NCI-H748 treated with DMSO at 0.1 percent for 48 hours (cell line): ENCODE measurements at regions not wholly inside any gene's neighbourhood (a gene's known extent, or its start where the extent isn't known, plus 50 kb on each side); places are given as distances from the start of the nearest gene placed in this dataset.

Experiments
- DNase-seq: peaks from one replicate; lab custom pipeline; 2025; lab: John Stamatoyannopoulos, UW

DNA sequence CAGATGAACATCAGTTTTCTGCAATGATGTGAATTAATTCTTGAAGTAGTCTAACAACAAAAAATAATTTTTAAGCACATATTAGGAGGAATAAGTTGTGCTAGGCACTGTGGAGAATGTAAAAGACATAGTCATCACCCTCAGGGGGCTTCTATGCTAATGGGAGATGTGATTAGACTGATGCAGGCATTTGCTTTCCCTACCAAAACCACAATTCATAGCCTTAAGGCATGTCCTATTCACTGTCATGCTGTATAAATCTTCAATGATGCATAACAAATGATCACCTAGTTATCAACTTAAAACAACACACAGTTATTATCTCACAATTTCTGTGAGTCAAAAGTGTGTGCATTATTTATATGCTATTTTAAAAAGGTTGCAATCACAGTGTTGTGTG, 422.6 kb downstream of the MAN2A1 start:
- DNase-seq = no peak

DNA sequence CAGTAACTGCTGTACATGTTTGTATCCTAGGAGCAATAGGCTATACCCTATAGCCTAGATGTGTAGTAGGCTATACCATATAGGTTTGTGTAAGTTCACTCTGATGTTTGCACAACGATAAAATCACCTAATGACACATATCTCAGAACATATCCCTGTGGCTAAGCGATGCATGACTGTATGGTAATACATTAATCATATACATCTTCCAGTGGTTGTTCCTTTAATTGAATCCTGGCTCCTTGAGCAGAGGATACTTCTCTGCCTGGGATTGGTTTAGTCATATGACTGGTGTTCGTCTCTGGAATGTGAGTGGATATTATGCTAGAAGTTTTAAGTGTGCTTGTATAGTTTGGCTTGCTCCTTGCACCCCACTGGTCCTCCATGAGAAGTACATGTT, 425.8 kb downstream of the MAN2A1 start:
- DNase-seq = no peak

DNA sequence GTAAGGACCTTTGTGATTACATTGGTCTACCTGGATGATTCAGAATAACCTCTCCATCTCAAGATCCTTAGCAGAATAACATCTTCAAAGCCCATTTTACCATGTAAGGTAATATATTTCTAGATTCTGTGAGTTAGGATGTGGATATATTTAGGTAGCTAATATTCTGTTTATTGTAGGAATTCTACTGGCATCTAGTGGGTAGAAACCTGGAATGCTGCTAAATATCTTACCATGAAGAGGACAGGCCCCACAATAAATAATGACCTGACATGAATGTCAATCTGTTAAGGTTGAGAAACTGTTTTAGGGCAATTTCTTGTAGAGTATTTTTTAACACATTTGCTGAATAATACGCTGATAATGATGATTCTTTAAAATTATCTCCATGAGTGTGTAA, 426.8 kb downstream of the MAN2A1 start:
- DNase-seq = no peak

DNA sequence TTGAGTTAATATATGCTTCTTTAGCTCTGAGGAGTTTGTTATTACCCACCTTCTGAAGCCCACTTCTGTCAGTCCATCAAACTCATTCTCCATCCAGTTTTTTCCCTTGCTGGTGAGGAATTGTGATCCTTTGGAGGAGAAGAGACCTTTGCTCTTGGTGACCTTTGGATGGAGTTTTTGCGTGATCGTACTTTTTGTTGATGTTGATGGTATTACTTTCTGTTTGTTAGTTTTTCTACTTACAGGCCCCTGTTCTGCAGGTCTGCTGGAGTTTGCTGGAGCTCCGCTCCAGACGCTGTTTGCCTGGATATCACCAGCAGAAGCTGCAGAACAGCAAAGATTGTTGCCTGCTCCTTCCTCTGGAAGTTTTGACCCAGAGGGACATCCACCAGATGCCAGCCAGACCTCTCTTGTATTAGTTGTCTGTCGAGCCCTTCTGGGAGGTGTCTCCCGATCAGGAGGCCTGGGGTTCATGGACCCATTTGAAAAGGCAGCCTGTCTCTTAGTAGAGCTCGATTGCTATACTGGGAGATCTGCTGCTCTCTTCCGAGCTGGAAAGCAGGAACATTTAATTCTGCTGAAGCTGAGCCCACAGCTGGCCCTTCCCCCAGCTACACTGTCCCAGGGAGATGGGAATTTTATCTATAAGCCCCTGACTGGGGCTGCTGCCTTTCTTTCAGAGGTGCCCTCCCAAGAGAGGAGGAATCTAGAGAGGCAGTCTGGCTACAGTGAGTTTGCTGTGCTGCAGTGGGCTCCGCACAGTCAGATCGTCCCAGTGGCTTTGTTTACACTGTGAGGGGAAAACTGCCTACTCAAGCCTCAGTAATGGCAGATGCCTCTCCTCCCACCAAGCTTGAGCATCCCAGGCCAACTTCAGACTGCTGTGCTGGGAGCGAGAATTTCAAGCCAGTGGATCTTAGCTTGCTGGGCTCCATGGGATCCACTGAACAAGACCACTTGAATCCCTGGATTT, 445.5 kb downstream of the MAN2A1 start:
- DNase-seq = no peak

DNA sequence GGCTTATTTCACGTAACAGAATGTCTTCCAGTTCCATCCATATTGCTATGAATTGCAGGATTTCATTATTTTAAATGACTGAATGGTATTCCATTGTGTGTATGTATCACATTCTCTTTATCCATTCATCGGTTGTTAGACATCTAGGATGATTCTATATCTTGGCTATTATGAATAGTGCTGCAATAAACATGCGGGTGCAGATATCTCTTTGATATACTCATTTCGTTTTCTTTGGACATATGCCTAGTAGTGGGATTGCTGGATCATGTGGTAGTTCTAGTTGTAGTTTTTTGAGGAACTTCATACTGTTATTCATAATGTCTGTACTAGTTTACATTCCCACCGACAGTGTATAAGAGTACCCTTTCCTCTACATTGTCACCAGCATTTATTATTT, 460.5 kb downstream of the MAN2A1 start:
- no peak for DNase-seq

DNA sequence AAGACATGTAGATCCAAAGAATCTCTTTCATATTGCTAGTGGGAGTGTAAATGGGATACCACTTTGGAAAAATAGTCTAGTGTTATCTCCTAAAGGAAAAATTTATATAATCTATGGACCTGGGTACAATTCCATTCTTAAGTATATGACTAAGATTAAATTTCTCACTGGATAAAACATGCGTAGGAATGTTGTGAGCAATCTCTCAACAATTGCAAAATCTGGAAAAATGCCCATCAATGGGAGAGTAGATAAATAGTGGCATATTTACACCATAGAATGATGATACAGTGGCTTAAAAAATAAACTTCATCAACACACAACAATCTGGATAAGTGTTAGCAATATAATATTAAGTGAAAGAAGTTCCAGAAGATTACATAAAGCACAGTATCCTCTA, 469.5 kb downstream of the MAN2A1 start:
- no peak for DNase-seq

DNA sequence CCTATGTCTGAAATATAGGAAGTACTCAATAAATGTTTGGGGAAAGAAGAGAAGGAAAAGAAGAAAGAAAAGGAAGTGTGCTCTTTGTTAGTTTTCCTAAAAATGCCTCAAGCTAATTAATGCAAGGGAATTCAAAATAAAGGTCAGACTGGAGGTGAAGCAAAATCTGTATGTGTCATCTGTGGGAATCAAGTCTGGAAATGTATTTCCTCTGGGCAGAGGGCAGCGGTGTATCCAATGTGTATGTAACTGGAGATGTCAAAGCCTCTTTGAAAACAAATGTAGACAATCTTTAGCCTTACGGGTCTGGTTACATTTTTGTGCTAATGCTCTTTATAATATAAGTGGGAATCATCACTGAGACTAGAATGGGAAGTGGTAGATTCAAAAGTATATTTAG, 471.4 kb downstream of the MAN2A1 start:
- DNase-seq = no peak

DNA sequence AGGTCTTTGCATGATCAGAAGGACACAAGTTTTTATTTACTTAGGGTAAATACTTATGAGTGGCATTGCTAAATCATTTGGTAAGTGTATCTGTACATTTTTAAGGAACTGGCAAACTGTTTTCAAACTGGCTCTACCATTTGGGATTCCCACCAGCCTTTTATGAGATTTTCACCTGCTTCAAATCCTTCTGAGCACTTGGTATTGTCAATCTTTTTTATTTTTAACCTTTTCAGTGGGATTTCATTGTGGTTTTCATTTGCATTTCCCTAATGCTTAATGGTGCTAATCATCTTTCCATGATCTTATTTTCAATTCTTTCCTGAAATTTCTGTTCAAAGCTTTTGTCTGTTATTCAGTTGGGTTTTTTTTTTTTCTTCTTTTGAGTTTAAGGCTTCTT, 475.6 kb downstream of the MAN2A1 start:
- no peak for DNase-seq

DNA sequence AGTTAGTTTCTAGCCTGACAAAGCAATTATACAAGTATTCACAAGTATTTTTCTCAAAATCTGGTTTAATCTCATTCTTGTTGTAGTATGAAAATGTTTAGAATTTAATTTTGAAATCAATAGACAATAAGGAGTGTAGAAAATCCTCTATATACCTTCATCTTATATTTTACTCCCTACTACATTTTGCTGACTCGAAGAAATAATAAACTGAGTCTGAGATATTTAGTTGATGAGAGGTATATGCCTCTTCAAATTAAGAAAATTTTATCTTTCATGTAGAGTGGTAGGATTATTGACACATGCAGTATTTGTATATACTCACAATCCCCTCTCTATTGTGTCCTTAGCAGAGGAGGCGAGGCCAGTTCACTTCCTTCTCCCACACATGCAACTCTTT, 477.7 kb downstream of the MAN2A1 start:
- DNase-seq = no peak

DNA sequence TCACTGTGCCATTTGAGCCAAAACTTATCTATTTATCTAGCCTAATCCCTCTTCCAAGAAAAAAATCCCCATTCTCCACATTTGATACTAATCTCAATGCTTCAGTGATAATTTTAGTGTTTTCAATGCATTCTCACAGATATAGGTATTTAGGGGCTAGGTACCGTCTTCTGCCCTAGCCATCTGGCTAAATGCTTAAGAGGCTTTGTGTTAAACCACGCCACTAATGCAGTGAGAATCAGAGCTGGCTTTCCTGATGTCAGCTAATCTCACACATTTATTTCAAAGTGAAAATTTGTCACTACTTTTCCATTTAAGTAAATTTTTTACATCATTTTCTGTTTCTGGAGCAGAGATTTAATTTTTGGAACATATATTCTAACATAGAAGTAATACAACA, 479.7 kb downstream of the MAN2A1 start:
- no peak for DNase-seq

DNA sequence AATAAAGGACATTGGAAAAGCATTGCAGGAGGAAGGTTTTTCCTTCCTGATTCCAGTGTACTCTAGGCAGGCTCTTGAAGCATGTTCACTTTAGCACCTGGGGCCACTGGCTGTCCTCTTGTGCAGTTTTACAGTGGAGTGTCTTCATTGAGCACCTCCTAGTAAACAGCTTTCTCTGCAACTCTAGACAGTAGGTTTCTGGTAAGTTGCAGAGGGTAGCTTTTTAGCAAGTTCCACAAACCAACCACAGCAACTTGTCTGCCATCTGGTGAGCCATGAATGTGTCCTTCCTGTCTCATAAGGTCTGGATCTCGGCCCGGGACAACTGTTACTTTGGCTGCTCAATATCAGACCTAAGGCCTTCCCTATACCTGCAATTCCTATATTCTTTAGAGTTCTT, 488.0 kb downstream of the MAN2A1 start:
- DNase-seq = no peak

DNA sequence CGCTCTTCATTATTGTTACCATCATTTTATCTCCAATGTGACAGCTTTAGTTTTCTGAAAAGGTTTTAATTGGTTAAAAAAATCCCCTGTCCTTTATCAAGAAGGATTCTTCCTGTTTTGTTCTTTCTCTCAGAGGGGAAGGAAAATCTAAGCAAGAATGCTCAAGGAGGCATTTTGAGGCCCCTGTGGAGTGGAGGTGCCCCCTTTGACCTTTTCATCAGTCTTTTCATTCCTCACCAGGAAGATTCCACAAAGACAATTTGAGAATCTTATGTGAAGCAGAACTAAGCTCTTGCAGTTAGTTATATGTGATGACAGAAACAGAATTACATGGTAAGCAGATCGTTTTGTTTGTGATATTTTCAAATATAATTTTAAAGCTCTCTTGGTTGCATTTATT, 489.6 kb downstream of the MAN2A1 start:
- no peak for DNase-seq

DNA sequence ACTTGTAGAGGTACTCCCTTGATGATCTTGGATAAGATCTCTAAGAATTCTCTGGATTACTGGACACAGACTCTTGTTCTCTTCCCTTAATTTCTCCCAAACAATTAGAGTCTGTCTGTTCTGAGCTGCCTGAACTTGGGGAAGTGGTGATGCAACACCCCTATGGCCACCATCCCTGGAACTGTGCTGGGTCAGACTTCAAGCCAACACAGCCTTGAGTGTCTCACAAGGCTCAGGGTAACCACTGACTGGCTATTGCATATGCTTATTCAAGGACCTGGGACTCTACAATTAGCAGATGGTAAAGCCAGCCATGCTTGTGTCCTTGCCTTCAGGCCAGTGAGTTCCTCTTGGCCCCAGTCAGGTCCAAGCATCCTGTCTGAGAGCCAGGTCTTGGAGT, 504.5 kb downstream of the MAN2A1 start:
- DNase-seq = no peak

DNA sequence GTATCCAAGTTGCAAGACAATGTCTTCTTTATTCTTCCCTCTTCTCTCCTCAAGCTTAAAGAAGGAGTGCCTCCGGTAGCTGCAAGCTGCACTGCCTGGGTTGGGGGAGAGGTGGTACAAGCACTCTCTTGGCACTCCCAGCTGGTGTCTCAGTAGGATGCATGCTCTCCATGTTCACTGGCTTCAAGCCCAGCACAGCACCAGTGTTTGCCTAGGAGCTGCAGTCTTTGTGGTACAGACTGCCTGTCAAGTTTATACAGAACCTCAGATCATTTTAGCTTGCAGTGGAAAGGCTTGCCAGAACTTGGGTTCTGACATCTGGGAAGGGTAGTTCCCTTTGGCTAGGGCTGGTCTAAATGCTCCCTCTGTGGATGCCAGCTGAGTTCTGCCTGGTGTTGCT, 505.6 kb downstream of the MAN2A1 start:
- no peak for DNase-seq

DNA sequence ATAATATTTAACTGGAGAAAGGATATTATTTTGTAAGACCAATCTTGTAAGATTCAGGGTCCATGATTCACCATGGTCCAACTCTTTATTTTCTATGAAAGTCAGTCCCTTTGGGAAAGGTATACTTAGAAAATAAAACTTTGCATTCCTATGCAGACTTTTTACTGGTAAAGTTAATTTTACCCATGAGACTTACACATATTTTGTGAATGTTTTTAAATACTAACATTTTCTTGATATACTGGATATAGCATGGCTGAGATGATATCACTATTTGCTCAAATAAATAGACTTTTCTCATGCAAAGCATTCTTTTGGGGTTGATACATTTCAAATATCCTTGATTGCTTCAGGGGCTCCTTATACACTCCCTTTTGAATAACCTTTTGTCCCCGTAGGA, 512.1 kb downstream of the MAN2A1 start:
- DNase-seq = no peak

DNA sequence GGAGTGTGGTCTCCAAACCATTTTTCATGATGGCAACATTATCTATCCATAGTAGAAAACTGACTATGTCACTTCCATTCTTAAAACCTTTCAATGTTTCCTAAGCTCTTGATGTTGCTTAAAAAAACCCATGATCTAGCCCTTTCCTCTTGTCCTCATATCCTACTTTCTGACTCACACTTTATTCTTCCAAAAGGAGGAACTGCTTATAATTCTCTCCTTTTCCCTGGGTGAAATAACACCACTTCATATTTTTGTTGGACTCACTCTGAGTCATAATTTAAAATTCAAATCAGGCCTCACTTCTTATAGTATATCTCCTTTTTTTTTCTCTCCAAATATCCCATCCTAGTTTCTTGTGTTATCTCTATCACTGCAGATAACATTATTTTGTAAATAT, 513.9 kb downstream of the MAN2A1 start:
- DNase-seq = no peak

DNA sequence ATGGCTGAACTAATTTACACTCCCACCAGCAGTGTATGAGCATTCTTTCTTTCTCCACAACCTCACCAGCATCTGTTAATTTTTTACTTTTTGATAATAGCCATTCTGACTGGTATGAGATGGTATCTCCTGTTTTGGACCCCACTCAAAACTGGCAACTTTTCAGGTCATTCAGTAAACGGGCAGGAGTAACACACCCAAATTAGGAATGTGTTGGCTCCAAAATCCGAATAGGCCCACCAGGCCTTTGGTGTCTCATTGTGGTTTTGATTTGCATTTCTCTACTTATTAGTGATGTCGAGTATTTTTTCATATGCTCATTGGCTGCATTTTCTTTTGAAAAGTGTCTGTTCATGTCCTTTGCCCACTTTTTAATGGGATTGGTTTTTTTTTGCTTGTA, 517.1 kb downstream of the TMEM232 start:
- DNase-seq = no peak

DNA sequence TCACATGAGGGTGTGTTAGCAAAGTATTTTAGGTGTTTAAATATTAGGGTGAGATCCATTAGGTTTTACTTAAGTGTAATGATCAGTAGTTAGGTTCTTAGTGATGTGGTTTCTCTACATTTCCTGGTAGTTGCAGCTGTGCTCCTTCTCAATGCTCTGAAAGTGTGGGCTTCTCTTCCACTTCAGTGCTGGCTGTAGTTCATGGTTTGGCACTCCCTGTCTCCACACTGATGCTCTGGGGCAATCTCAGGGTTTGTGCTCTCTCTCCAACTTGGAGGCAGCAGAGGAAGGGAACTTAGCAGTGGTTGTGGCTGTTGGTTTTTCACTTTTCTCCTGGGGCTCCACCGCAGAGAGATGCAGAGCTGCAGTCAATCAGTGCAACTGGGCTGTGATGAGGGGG, 507.5 kb downstream of the TMEM232 start:
- DNase-seq = no peak

DNA sequence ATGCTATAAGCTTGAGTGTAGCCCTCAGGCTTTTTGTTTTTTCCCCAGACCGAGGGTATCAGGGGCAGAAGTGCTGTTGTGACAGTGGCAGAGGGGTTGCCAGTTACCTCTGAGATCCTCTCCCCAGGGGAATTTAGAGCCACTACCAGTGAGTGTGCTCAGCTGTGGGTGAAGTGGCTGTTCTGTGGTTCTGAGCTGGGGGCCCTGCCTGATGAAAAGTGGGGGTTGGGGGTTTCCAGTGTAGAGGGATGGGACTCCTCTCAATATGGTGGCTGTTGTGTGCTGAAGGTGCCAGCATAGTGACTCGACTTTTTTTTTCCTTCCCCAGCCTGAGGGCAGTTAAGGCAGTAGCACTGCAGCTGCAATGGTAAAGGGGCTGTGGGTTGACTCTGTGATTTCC, 506.7 kb downstream of the TMEM232 start:
- DNase-seq = no peak

DNA sequence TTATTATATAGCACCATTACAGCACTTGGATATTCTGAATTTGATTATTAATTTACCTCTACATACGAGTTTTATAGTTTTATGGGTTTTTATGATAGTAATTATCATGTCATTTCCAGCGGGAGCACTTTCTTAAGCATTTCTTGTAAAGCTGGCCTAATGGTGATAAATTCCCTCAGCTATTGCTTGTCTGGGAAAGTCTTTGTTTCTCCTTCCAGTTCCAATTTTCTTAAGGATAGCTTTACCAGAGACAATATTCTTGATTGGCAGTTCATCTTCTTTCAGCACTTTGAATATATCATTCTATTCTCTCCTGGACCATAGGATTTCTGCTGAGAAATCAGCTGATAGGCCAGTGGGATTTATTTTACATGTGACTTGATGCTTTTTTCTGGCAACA, 505.4 kb downstream of the TMEM232 start:
- DNase-seq = no peak

DNA sequence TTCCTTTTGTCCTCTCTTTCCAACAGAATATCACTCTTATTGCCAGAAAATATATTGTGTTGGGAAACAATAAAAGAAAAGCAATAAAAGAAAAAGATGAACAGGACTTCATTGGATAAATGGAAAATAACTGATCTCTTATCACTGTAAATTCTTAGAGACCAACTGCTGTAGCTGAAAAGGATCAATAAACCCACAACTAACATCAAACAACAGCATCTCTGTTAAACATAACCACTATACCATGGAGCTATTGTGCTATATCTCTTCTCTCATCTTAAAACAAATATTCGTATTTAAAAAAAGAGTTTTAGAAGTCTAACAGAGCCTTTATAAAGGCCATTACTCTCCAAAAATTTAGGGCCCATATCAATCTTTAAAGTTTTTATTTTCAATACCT, 502.4 kb downstream of the TMEM232 start:
- DNase-seq = no peak

DNA sequence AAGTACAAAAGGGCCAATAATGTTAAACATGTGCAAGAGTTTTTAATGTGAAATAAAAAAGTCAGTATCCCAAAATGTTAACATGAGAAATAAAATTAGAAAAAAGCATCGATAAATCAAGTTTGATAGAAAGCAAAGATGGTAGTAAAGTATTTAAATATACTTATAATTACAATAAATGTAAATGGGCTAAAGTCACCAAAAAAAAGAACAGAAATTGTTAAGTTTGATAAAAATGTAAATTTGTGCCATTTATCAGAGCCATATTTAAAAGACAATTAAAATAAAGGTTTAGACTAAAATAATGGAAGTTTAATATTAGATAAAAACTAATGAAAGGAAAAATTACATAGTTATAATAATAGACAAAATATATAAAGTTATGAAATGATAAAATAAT, 500.5 kb downstream of the TMEM232 start:
- DNase-seq = no peak

DNA sequence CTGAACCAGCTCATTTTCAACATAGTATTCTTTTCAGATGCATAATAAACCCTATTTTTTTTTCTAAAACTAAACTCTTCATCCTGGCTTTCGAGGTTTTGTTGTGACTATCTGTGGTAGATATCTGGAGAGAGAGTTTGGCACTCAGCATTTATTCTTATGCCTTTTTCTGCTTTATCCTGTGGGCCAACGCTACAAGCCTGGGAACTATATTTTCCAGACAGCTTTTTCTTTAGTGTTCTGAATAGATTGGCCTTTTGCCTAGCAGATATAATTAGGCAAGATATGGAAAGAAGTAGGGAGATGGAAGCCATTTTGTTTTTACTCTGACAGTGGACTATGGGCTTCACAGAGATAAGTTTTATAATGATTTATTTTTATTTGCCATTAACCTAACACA, 486.7 kb downstream of the TMEM232 start:
- no peak for DNase-seq

DNA sequence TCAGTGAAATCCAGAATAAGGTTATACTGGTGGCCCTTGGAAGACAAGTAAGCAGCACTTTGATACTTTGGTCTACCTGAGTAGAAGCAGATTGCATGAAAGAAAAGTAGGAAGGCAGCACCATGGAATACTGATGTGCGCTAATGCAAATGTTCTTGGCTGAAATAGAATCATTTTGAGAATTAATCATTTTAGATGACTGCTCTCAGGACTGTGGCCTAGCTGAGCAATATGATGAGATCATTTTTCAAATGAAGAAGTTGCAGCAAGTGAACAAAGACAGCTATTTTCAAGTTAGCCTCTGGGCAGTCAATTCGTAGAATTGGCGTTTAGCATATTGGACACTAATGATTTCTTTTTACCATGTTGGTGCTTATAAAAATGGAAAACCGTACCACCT, 483.5 kb downstream of the TMEM232 start:
- no peak for DNase-seq
